ENCODE measurements at regions not wholly inside any gene's neighbourhood (a gene's known extent, or its start where the extent isn't known, plus 50 kb on each side); places are given as distances from the start of the nearest gene placed in this dataset.
"Not testable (repeated sequence)": the region's sequence is repeated elsewhere in the genome, so short reads cannot be mapped to it uniquely, and the experiment has no call there.

DNA sequence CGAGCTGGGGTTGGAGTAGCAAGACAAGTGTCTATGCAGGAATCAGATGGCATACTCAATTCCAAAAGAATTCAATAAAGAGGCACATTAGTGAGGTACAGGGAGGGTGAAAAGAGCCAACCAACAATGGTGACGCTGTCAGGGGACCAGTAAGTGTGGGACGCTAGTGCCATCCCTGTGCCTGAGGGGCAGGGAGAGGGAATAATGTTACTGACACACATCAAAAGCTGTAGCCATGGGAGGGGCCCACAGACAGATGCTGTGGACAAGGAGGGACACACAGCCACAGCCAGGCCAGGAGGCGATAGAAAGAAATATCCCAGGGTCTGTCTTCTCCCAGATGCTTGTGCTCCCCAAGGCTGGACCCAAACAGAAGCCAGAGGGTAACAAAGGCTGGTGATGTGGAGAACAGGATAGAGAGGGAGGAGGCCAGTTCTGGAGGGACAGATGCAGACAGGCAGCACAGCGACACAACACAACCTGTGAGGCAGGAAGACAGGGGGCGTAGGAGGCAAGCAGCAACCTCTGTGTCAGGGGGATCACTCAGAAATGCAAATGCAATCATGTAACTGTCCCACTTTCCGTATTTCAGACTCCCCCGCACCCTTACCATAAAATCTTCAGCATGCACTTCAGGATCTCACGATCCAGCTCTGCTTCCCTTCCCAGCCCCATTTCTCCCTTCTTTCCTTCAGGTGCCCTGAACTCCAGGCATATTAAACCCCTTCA lies 240.5 kb upstream of the FZD8 start:
- DNase-seq = no peak

DNA sequence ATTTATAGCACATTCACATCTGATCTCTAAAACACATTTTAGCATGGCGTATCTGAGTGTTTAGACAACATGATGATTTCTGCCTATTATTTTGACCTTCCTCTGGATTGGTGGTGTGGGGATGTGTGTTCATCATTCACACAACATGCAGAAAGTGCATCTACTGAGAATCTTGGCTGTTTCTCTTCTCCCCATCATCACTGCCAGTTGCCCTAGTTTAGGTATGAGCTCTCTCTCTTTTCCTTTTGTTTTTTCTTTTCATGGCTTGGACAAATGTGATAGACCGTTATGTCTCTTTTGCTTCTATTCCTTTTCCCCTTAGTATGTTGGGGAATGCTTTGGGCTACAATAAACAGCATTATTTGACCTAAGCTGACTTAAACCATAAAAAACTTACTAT lies 239.2 kb upstream of the FZD8 start:
- DNase-seq = no peak

DNA sequence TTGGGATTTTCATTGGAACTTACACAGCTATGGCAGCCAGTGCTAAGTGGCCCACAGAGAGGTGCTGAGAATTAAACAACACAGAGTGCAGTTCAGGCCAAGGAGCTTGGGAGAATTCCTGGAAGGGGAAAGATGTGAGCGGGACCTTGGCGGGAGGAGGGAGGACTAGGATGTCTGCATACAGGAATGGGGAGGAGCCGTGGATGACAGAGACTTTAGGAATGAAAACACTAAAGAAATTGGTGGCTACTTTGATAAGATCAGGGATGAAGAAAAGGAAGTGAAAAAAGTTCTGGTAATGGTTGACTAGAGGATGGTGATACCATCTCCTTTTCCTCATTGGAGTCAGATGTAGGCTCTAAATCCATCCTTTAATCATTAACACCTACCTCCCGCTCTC lies 234.2 kb upstream of the FZD8 start:
- DNase-seq = no peak

DNA sequence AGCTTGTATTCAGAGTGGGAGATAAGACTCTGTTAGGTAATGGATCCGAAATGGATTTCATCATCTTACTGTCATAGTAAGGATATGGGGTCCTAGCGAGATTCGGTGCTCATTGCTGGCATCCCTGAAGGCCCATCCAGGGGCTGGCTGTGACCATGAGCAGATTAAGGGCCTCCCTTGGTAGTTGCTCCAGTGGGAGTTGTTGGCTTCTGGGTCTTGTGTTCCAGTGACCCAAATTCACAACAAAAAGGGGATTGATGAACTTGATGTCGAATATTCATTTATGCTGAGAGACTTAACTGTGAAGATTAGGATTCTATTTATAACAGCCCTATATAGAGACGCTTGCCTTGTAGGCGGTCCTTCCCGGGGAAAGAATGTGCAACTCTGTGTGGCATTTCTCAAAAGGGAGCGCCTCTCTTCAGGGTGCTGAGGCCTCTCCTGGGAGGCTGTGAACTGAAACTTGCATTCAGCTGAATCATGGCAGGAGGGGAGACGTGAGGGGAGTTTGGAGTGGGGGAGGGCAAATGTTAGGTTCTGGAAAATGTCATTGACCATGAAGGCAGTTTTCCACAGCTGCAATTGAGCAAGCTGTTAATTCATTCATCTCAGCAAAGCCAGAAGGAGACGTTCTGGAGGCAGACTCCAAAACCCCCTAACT lies 233.1 kb upstream of the FZD8 start:
- no peak for DNase-seq

DNA sequence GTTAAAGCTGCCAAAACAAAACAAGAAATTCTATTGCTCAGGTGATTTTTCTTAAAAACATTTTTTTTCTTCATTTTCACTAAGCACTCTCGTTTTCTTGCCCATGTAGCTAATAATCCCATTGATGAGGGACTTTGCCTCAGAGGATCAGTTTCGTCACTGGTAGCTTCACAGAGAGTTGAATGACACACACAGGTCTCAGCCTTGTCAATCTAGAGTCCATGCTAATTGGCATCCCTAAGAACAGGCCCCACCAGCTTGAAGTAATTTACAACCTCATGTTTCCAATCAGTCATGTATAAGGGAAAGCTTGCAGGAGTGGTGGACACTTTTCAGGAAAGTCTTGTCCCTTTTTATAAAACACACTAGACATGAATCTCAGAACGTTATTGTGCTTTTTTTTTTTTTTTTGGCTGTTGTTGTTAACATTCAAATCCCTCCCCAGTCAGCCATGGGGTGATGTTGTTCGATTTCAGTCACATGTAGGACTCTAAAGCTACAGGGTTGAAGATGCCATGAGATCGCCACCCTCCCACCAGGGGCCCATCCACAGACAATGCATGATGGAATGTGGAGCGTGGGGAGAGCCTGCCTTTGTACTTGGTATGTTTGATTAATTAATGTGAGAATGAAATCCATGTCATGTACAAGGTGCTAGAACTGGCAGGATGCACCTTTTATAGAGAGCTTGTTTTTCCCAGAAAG lies 232.4 kb upstream of the FZD8 start:
- no peak for DNase-seq

DNA sequence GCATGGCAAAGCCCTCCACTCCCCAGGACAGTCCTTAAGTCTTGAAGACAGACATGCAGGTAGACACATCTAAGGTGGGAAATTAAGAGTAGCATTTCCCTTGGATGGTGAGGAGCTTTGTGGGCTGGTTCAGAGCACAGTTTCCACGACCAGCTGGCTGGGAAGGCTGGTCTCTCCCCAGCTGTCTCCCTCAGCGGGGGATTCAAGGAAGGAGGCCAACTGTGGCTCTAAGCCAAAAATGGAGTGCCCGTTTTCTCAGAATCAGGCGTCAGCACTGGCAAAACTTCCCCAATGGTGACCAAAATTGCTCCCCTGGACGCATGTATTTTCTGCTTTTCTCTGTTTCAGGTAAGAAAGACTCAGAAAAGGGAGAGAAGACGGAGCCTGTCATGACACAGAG lies 230.6 kb upstream of the FZD8 start:
- DNase-seq = no peak

DNA sequence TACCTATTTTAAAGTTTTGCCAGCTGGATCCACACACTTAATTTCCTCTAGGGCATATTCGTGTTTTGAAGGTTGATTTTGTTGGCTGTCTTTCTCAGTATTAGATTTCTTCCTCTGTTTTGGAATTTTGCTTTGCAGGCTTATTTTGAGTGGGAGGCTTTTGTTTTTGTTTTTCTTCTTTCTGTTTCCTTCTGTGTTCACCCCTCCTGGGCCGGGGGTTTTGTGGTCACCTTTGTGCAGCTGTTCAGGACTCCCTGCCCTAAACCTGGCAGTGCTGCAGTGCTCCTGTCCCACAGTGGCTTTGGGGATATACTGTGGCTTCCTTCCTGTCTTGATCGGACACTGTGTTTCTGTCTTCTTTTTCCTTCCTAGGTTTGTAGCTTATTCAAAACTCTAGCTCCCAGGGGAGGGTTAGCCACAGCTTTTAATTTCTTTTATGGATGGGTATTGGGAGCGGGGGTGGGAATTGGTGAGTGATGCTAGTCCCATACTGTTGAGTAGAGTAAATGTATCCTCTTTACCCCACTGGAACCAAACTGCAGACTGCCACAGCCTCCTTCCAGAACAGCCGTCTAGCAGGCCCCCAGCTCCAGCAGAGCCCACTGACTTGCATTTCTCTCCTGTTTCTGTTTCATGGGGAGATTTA lies 228.7 kb upstream of the FZD8 start:
- DNase-seq = no peak

DNA sequence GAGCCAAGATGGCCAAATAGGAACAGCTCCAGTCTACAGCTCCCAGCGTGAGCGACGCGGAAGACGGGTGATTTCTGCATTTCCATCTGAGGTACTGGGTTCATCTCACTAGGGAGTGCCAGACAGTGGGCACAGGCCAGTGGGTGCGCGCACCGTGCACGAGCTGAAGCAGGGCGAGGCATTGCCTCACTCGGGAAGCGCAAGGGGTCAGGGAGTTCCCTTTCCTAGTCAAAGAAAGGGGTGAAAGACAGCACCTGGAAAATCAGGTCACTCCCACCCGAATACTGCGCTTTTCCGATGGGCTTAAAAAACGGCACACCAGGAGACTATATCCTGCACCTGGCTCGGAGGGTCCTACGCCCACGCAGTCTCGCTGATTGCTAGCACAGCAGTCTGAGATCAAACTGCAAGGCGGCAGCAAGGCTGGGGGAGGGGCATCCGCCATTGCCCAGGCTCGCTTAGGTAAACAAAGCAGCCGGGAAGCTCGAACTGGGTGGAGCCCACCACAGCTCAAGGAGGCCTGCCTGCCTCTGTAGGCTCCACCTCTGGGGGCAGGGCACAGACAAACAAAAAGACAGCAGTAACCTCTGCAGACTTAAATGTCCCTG lies 216.7 kb upstream of the FZD8 start:
- not testable (repeated sequence) for DNase-seq

DNA sequence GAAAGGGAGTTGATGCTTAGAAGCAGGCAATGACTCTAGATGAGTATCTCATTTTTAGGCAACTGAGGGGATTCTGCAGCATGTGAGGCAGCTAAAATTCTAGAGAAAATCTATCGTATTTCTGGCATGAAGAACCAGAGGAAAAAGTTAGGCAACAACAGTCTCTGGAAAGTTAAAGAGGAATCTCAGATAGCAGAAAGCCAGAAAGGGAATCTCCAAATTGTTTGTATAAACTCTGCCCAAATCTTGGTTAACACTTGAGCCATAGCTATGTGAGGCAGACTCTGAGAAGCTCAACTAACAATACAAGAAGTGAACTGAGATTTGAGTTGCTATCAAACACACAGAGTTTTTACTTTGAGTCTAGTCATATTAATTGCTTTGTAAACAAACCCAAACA lies 215.8 kb upstream of the FZD8 start:
- DNase-seq = no peak

DNA sequence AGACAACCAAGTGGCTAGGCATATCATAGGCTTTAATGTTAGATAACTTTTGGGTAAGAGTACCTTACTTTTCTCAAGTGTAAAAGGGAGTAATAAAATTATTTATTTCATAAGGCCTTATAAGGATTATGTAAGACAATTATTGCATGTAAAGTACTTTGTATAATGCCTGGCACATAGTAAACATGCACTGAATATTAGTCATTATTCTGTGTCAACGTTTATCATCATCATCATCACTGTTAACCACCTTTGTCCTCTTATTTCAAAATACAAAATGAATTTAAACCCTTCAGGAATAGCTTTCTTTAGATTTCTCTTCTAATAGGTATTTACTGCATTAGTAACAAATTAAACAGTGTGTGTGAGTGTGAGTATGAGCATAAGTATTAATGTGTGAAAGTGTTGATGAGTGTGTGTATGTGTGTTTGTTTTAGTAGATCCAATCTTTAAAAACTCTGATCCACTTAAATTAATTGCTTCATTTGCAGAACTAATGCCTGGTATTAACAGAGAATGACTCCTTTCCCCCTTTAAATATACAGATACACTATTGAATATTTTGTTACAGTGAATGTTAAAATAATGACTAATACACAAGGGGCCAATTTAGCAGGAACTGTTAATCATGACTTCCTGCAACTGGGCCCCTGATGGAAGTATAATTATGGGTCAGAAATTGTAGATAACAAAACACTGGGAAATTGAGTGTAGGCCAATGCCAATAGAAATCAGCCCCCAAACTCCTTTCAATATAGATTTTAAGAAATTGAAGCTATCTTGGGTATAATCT lies 213.3 kb upstream of the FZD8 start:
- DNase-seq = no peak

DNA sequence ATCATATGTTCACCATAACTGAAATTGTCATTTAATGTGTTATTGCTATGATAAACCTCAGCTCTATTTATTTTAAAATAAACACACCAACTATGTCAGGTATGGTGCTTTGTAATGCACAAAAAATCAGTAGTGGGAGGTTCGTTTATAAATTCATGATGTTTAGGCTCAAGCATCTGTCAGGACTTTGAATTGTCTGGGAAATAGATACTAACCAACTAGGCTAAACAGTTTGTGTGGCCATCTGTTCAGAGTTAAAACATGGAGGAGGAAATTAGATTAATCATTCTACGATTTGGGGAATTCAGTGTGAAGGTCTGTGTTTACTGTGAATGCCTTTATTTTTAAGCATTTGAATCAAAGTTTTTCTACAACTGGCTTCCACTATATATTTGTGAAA lies 212.6 kb upstream of the FZD8 start:
- DNase-seq = no peak

DNA sequence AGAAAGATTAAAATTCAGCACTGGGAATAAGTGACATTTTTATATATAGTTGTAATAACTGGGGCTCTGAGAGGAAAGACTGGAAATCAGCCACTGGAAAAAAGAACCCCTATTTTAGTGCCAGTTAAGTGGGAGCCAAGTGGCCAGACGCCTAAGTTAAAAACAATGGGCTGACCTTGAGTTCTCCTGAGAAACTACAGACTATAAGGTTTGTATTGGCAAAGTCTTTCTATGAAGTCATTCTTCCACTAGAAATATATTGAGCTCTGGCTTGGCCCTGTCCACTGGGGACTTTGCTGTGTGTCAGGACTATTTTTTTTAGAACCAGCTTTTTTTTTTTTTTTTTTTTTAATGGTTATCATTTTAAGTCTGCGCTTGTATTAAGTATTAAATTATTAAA lies 210.6 kb upstream of the FZD8 start:
- no peak for DNase-seq

DNA sequence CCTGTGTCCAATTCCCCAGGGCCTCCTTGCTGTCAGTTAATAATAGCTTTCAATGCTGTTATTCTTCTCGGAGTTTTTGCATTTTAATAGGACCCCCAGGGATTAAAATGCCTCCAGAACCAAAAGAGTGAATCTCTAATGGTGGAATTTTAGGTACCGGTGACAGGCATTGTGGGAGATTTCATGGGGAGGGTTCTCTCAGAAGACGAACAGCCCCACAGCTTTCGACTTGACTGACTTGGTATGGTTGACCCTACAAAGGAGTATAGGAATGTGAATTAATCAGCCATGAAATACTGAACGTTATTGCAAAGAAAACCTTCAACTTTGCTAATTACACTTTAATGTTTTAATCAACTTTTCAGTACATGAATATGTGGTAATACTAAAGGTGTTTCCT lies 206.3 kb upstream of the FZD8 start:
- DNase-seq = no peak

DNA sequence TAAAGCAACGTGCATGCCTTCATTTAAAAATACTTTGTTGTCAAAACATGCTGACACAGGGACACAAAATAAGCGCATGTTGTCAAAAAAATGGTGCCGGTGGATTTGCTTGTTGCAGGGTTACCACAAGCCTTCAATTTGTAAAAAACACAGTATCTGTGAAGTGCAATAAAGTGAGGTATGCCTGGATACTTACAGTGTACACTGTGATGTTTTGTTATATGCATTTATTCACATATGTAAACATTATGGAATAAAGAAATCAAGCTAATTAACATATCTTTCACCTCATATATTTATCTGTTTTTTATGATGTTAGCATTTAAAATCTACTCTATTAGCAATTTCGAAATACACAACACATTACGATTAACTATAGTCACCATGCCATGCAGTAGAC lies 202.6 kb upstream of the FZD8 start:
- DNase-seq = no peak

DNA sequence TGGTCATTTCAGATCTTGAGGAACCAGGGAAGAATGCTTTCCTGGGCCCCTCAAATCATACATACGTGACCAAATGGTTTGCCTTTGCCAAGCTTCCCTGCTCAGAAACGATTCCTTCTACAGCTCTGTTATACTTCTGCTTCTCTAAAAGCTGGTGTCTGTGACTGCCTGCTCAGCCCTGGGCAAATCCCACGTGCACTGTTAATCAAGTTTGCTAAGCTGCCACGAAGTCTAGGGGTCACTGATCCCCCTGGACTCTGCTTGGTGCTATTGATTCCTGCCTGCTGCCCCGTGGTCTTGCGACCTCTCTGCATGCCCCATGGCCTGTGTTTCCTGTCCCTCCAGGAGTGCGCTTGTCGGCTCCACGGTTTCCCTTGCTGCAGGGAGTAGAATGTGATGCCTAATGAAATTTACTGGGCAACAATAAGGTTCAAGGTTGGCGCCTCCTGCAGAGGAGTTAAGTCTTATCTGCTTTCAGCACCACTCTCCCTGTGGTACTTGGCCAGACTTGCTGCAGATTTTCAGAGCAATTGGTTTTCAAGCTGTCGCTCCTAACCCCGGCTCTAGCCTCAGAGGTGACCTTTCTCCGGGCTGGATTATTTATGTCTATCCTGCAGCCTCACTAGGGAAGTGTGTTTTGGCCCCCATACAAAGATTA lies 201.6 kb upstream of the FZD8 start:
- no peak for DNase-seq

DNA sequence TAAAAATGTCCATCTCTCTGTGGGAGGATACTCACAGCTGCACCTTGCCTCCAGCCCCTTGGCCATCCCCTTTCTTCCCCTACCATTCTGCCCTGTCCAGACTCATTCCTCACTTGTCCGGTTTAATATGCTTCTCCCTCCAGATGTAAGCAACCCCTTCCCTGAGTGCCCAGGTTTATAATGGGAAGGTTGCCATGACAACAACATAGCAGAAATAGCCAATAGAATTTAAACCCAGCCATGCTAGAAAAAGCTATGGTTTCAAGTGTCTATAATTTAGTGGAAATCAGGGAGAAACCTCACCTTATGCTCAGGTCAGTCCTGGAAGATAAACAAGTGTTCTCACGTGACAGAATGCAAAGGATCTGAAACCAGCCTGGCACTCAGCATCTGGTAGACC lies 196.0 kb upstream of the FZD8 start:
- no peak for DNase-seq

DNA sequence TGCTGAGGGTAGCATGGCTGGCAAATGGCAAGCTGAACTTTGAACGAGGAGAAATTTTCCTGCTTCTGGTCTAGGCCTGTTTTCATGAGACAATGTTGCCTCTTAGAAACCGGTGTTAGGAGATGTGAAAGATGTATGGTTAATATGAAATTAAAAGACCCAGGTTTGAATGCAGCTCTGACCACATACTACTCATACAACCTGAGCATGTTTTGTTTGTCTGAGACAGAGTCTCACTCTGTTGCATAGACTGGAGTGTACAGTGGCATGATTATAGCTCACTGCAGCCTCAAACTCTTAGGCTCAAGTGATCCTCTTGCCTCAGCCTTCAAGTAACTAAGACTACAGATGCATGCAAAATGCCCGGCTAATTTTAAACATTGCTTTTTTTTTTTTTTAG lies 193.4 kb upstream of the FZD8 start:
- no peak for DNase-seq

DNA sequence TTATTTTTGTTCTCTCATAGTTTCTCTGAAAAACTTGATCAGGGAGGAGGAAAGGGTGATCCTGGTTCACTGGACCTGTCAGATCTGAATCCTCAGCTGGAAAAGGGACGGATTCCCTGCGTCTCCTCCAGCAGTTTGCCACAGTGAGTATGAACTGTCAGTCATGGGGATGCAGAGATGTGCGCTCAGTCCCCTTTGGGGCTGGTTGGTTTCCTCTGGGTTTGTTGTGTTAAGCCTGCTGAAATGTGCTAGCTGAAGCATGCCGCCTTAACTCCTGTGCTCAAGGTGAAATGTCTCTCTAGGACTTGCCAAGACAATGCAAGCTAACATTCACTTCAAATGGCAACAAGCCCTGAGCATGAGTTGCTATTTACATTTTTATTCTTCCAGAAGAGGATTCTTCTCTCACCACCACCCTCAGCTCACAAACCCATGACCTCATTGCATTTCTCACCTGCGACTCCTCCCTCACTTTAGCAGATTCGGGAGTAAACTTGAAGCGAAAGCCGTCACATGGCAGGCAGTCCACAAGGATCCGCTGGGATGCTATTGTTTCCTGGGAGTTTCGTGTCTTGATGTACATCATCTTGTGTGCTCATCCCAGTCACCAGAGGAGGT lies 192.9 kb upstream of the FZD8 start:
- DNase-seq = no peak

DNA sequence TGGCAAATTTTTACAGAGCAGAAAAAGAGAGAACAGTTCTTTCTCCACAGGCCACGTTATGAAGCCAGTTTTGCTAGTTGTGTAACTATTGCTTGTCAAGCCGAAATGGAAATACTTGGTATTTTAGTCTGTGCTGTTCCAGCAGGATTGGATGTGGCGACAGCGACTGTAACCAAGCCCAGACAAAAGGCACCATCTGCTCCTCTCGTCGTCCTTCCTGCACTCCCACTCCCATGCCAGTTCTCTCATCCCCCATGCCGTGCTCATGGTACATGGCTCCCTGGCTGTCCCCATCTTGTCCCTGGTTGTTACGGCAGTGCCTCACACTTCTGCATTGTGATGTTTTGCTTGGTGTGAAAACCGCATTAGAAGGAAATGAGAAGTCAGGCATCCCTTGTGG lies 185.7 kb upstream of the FZD8 start:
- no peak for DNase-seq

DNA sequence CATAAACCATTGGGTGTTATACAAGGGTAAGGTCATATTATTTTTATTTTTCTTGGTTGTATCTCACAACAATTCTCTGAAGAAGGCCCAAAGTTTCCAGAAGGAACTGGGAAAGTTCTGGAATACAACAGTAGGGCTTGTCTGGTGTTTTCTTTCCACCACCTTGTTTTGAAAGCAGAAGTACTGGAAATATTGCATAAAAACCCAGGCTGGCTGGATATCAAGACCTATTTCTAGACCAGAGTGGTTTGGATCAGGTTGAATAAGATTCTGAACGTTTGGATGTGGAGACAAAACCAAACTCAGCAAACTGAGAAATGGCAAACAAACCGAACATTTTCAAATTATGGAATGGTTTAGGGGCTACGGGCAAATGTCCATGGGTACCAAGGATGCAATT lies 182.6 kb upstream of the FZD8 start:
- no peak for DNase-seq

DNA sequence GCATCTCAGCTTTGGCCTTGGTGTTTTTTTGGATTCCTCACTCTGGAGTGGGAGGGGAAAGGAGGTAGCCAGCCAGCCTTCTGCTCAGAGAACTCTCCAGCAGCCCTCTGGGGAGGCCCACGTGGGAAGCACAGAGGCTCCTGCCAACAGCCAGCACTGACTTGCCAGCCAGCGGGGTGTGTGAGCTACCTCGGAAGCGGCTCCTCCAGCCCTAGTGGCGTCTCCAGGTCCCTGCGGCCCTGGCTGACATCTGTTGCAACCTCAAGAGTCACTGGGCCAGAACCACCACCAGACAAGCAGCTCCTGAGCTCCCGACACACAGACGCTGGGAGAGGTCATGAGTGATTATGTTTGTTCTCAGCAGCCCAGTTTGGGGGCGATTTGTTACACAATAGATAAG lies 180.2 kb upstream of the FZD8 start:
- no peak for DNase-seq

Data from T-helper 2 cell (primary cell).